HCT116 (cell line): ENCODE measurements at regions not wholly inside any gene's neighbourhood (a gene's known extent, or its start where the extent isn't known, plus 50 kb on each side); places are given as distances from the start of the nearest gene placed in this dataset.

ENCODE experiments used
- ATAC-seq: fragments of 200-7000 bp; cut with Tn5 transposase; 2 replicates; pipeline ENCODE4 v1.9.1; 2020; ENCODE audit warnings: mild to moderate bottlenecking, moderate library complexity
- BruUV-seq: library from RNA; stranded (reverse); fragments of 400-500 nt; replicated peaks from 2 replicates; lab custom pipeline; 2021; lab: Mats Ljungman, UMichigan
- CTCF ChIA-PET: fragments of 300-600 bp; sonication (Branson Sonifier 250); formaldehyde crosslinking; loops from one replicate; lab custom pipeline; 2021; ENCODE audit warnings: antibody characterized with exemption; lab: Charles Lee
- POLR2A ChIA-PET: fragments of 300-600, 350-600 bp; sonication (Branson Sonifier 250); formaldehyde crosslinking; loops from one replicate; lab custom pipeline; 2021; ENCODE audit warnings: antibody characterized with exemption; lab: Charles Lee
- RAD21 ChIA-PET, 2 experiments: fragments of 300-600 bp; sonication (Branson Sonifier 250); formaldehyde crosslinking; loops; one replicate each; lab custom pipeline; 2023; ENCODE audit warnings: low total read pairs in 2 of 2; ENCODE audit not compliant: uncharacterized antibody in 2 of 2, unreplicated experiment in 2 of 2, low non-redundant PET in 1 of 2; lab: Charles Lee
- DNase-seq: peaks from one replicate; pipeline ENCODE4 v3.0.0-alpha.2; 2010; ENCODE audit warnings: low read depth, low spot score
- H2AFZ ChIP-seq: fragments of 200-600 bp; shearing (Covaris generic), sonication (generic); 2 replicates; pipeline ENCODE4 v1.6.1; 2017; ENCODE audit warnings: low read depth, mixed run types, mixed read lengths, antibody characterized with exemption, low read length; ENCODE audit not compliant: poor library complexity, severe bottlenecking
- H3K27ac ChIP-seq: 2 replicates; pipeline ENCODE4 v1.5.1; 2012; ENCODE audit warnings: low read depth, low read length
- H3K27me3 ChIP-seq: fragments of 200-600 bp; sonication (generic); 2 replicates; pipeline ENCODE4 v1.6.1; 2016; ENCODE audit warnings: mixed run types, low read length, mixed read lengths; ENCODE audit not compliant: insufficient read depth
- H3K36me3 ChIP-seq, 2 experiments: fragments of 200-500 bp in 1 of 2; fragments of 200-600 bp in 1 of 2; sonication (Bioruptor generic) in 1 of 2; sonication (generic) in 1 of 2; 2 replicates each; pipeline versions ENCODE4 v1.5.1 to v1.6.1; 2014 to 2016; ENCODE audit warnings: low read length in 2 of 2, inconsistent platforms in 1 of 2, mixed read lengths in 1 of 2, mixed run types in 1 of 2; ENCODE audit not compliant: insufficient read depth in 2 of 2, control insufficient read depth in 1 of 2
- H3K4me1 ChIP-seq, 2 experiments: fragments of 200-600 bp in 1 of 2; sonication (generic) in 1 of 2; 2 replicates each; pipeline versions ENCODE4 v1.5.1 to v1.6.1; 2012 to 2017; ENCODE audit warnings: low read length in 2 of 2, inconsistent platforms in 1 of 2, mild to moderate bottlenecking in 1 of 2, mixed read lengths in 1 of 2, mixed run types in 1 of 2, moderate library complexity in 1 of 2; ENCODE audit not compliant: insufficient read depth in 2 of 2, control insufficient read depth in 1 of 2
- H3K4me2 ChIP-seq: fragments of 200-600 bp; sonication (generic); 2 replicates; pipeline ENCODE4 v1.6.1; 2017; ENCODE audit warnings: mixed run types, low read length, mixed read lengths
- H3K4me3 ChIP-seq, 2 experiments: fragments of 200-600 bp in 1 of 2; sonication (generic) in 1 of 2; replicated peaks in 1 of 2; 2 replicates each; pipeline ENCODE4 v1.5.1; 2011 to 2016; ENCODE audit warnings: low read length in 2 of 2, control low read depth in 1 of 2, low read depth in 1 of 2, mild to moderate bottlenecking in 1 of 2, mixed read lengths in 1 of 2, mixed run types in 1 of 2
- H3K79me2 ChIP-seq: fragments of 200-600 bp; sonication (generic); 2 replicates; pipeline ENCODE4 v1.6.1; 2017; ENCODE audit warnings: mild to moderate bottlenecking, mixed run types, low read length, moderate library complexity, mixed read lengths; ENCODE audit not compliant: insufficient read depth
- H3K9ac ChIP-seq: fragments of 200-600 bp; sonication (generic); 2 replicates; pipeline ENCODE4 v1.6.1; 2016; ENCODE audit warnings: low read length, mixed read lengths
- H3K9me2 ChIP-seq: fragments of 200-600 bp; sonication (generic), shearing (Covaris generic); 2 replicates; pipeline ENCODE4 v1.6.1; 2017; ENCODE audit warnings: mixed run types, mild to moderate bottlenecking, moderate library complexity; ENCODE audit not compliant: insufficient read depth
- H3K9me3 ChIP-seq, 2 experiments: fragments of 200-500 bp in 1 of 2; fragments of 200-600 bp in 1 of 2; sonication (Bioruptor generic) in 1 of 2; sonication (generic) in 1 of 2; 2 replicates each; pipeline ENCODE4 v1.6.1; 2014 to 2017; ENCODE audit warnings: low read length in 2 of 2, mixed read lengths in 2 of 2, inconsistent platforms in 1 of 2, low read depth in 1 of 2, mild to moderate bottlenecking in 1 of 2, mixed run types in 1 of 2, moderate library complexity in 1 of 2; ENCODE audit not compliant: control insufficient read depth in 1 of 2, insufficient read depth in 1 of 2
- H4K20me1 ChIP-seq: fragments of 200-600 bp; sonication (generic), shearing (Covaris generic); 2 replicates; pipeline ENCODE4 v1.6.1; 2017; ENCODE audit warnings: mixed run types, mild to moderate bottlenecking, moderate library complexity; ENCODE audit not compliant: insufficient read depth
- CBX3 ChIP-seq: IDR thresholded peaks from 2 replicates; pipeline ENCODE4 v1.6.1; 2012; ENCODE audit warnings: low read depth
- ELF1 ChIP-seq: IDR thresholded peaks from 2 replicates; pipeline ENCODE4 v1.6.1; 2012; ENCODE audit warnings: low read depth, borderline replicate concordance
- EZH2 ChIP-seq: fragments of 200-600 bp; sonication (generic); IDR thresholded peaks from 2 replicates; pipeline ENCODE4 v1.6.1; 2017; ENCODE audit warnings: antibody characterized with exemption, mixed run types
- EZH2phosphoT487 ChIP-seq: fragments of 200-600 bp; IDR thresholded peaks from 2 replicates; pipeline ENCODE4 v1.6.1; 2018; ENCODE audit warnings: antibody characterized with exemption, borderline replicate concordance
- FOSL1 ChIP-seq: IDR thresholded peaks from 2 replicates; pipeline ENCODE4 v1.6.1; 2012; ENCODE audit warnings: low read depth
- JUND ChIP-seq: IDR thresholded peaks from 2 replicates; pipeline ENCODE4 v1.6.1; 2012
- POLR2A ChIP-seq: IDR thresholded peaks from 2 replicates; pipeline ENCODE4 v1.7.0; 2011; ENCODE audit warnings: borderline replicate concordance; ENCODE audit not compliant: insufficient read depth, insufficient read length; ENCODE audit errors: extremely low read depth
- SIN3A ChIP-seq: IDR thresholded peaks from 2 replicates; pipeline ENCODE4 v1.6.1; 2012; ENCODE audit warnings: low read depth
- SP1 ChIP-seq: IDR thresholded peaks from 2 replicates; pipeline ENCODE4 v1.6.1; 2012; ENCODE audit warnings: low read depth
- SRF ChIP-seq: IDR thresholded peaks from 2 replicates; pipeline ENCODE4 v1.6.1; 2012; ENCODE audit warnings: low read depth
- ZFX ChIP-seq: fragments of 450-650 bp; IDR thresholded peaks from 2 replicates; pipeline ENCODE4 v1.6.1; 2017
- ZNF274 ChIP-seq: fragments of 200-500 bp; sonication (Bioruptor generic); IDR thresholded peaks from 2 replicates; pipeline ENCODE4 v1.6.1; 2014; ENCODE audit warnings: mild to moderate bottlenecking, low read depth, low read length, inconsistent platforms
- intact Hi-C: fragments of 100-400 bp; cut with micrococcal nuclease; formaldehyde crosslinking; loops from 2 replicates; pipeline ENCODE4 v1.10.0; 2022
- TF ChIP-seq, protein P1 (sequence below): IDR thresholded peaks from 2 replicates; pipeline ENCODE4 v1.6.1; 2012; ENCODE audit warnings: low read depth
- TF ChIP-seq, protein P2 (sequence below), 3 experiments: fragments of 200-600 bp in 1 of 3; sonication (generic) in 1 of 3; IDR thresholded peaks in 2 of 3; conservative IDR thresholded peaks in 1 of 3; 2 replicates each; pipeline ENCODE4 v1.5.1; 2012 to 2017; ENCODE audit warnings: low read depth in 2 of 3, low read length in 2 of 3, antibody characterized with exemption in 1 of 3, borderline replicate concordance in 1 of 3, control low read depth in 1 of 3, mild to moderate bottlenecking in 1 of 3, mixed read lengths in 1 of 3, mixed run types in 1 of 3, moderate library complexity in 1 of 3; ENCODE audit not compliant: insufficient read depth in 1 of 3

DNA sequence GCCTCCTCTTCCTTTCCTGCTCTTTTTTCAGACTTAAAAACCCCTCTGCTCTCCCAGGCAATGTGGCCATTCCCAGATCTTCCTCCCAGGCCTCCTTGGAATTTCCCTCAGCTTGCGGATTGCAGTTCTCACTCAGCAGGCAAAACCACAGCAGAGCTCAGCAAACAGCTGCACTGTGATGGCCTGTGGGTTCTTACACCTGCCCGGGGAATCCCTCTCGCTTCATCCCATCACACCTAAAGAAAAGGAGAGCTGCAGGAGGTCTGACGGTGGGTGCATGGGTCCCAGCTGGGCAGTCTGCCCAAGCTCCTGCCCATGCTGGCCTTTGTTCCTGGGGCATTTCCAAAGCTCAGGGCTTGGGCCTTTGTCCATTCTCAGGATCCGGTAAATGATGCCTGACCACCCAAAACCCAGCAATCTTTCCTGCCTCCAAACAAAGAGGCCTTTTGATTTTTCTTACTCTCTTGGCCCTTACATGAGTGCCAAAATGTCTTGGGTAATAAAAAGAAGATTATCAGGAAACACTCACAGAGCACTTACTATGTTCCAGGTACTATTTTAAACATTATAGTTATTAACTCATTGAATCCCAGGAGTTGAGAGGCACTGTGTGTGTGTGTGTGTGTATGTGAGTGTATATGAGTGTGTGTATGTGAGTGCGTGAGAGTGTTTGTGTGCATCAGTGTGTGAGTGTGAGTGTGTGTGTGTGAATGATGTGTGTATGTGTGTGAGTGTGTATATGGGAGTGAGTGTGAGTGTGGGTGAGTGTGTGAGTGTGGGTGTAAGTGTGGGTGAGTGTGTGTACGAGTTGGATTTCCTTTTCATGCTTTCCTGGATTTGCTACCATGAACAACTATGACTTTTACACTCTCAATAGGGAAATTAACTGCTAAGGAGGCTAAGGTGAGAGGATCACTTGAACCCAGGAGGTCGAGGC lies 64.5 kb upstream of the PODXL start:
- H3K27me3 ChIP-seq, result no peaks in the 10 kb centered on the region
- H3K4me3 ChIP-seq, result no peak overlapping the region
- POLR2A ChIA-PET, result no interaction called here
- H3K9me2 ChIP-seq, result no peaks in the 10 kb centered on the region
- ATAC-seq (no peak), DNase-seq (no peak)
- H3K79me2 ChIP-seq, result no peaks in the 10 kb centered on the region
- H3K4me2 ChIP-seq, result no peak overlapping the region
- H3K9ac ChIP-seq, result no peak overlapping the region
- H2AFZ ChIP-seq, result no peak overlapping the region
- H4K20me1 ChIP-seq, result no peaks in the 10 kb centered on the region
- CTCF ChIA-PET, result no interaction called here
- intact Hi-C loops, result no loop called here
- H3K9me3 ChIP-seq, result no peaks in the 10 kb centered on the region
- H3K36me3 ChIP-seq, result no peaks in the 10 kb centered on the region
- RAD21 ChIA-PET, result no interaction called here
- BruUV-seq, result no TSS peak
- no peak for TF ChIP-seq CBX3
- no peak for TF ChIP-seq ELF1
- no peak for TF ChIP-seq POLR2A
- TF ChIP-seq SRF, result no peak
- TF ChIP-seq JUND, result no peak
- TF ChIP-seq, protein P1, sequence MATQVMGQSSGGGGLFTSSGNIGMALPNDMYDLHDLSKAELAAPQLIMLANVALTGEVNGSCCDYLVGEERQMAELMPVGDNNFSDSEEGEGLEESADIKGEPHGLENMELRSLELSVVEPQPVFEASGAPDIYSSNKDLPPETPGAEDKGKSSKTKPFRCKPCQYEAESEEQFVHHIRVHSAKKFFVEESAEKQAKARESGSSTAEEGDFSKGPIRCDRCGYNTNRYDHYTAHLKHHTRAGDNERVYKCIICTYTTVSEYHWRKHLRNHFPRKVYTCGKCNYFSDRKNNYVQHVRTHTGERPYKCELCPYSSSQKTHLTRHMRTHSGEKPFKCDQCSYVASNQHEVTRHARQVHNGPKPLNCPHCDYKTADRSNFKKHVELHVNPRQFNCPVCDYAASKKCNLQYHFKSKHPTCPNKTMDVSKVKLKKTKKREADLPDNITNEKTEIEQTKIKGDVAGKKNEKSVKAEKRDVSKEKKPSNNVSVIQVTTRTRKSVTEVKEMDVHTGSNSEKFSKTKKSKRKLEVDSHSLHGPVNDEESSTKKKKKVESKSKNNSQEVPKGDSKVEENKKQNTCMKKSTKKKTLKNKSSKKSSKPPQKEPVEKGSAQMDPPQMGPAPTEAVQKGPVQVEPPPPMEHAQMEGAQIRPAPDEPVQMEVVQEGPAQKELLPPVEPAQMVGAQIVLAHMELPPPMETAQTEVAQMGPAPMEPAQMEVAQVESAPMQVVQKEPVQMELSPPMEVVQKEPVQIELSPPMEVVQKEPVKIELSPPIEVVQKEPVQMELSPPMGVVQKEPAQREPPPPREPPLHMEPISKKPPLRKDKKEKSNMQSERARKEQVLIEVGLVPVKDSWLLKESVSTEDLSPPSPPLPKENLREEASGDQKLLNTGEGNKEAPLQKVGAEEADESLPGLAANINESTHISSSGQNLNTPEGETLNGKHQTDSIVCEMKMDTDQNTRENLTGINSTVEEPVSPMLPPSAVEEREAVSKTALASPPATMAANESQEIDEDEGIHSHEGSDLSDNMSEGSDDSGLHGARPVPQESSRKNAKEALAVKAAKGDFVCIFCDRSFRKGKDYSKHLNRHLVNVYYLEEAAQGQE, result no peak
- no peak for TF ChIP-seq ZNF274
- TF ChIP-seq, protein P2, sequence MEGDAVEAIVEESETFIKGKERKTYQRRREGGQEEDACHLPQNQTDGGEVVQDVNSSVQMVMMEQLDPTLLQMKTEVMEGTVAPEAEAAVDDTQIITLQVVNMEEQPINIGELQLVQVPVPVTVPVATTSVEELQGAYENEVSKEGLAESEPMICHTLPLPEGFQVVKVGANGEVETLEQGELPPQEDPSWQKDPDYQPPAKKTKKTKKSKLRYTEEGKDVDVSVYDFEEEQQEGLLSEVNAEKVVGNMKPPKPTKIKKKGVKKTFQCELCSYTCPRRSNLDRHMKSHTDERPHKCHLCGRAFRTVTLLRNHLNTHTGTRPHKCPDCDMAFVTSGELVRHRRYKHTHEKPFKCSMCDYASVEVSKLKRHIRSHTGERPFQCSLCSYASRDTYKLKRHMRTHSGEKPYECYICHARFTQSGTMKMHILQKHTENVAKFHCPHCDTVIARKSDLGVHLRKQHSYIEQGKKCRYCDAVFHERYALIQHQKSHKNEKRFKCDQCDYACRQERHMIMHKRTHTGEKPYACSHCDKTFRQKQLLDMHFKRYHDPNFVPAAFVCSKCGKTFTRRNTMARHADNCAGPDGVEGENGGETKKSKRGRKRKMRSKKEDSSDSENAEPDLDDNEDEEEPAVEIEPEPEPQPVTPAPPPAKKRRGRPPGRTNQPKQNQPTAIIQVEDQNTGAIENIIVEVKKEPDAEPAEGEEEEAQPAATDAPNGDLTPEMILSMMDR (IDR thresholded peaks at IDR 0.05 in 2 of 3, conservative IDR thresholded peaks at IDR 0.05 in 1 of 3; ENCODE audit: borderline replicate concordance in 1 of 3, insufficient read depth in 1 of 3, low read depth in 2 of 3, low read length in 2 of 3), result no peak
- no peak for TF ChIP-seq SIN3A
- no peak for TF ChIP-seq SP1
- TF ChIP-seq FOSL1, result no peak
- TF ChIP-seq EZH2phosphoT487, result no peak
- no peak for TF ChIP-seq ZFX
- no peak for TF ChIP-seq EZH2
- TF ChIP-seq, all 23 proteins: peak for 0
- H3K27ac ChIP-seq, result no peak overlapping the region
- peaks cover 0 to 12% of the 10 kb centered on the region in 2 experiments; a peak in 3 of 4 replicates for H3K4me1 ChIP-seq
